NCI-H2227 (cell line): ENCODE measurements at regions not wholly inside any gene's neighbourhood (a gene's known extent, or its start where the extent isn't known, plus 50 kb on each side); places are given as distances from the start of the nearest gene placed in this dataset.

ENCODE experiments used
- DNase-seq: peaks from one replicate; lab custom pipeline; 2025; ENCODE audit not compliant: unreplicated experiment; lab: John Stamatoyannopoulos, UW

DNA sequence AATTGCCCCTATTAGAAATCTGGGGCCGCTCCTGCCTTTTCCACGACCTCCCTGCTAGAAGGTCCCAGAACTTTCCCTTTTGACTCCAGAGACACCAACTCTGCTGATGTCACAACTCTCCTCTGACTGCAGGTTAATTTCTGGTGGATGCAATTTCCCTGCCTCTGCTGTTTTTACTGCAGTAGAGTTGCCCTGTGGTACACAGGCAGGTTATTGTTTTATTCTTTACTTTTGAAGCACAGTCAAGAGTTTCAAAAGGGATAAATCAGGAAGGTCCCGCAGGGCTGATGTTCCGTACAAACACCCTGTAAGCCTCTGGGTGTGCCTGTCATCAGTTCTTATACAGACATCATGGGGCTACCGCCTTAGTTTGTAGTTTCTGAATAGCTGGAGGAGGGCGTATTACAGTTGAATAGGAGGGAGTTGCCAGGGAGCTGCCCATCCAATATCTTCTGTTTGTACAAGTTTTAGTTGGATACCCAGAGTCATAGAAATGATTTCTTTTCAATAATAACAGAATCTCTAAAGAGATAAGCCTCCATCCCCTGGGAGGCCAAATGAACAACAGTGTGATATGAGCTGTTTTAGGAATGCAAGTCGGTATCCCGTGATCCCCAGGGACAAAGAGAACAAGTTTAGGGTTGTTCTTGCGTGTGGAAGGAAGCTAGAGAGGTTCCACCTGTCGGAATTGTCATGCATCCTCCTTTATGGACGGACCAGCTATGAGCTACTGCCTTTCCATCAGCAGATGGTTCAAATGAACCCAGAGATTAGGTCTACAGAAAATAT is 108.4 kb upstream of the COPS8 start:
- DNase-seq = no peak

DNA sequence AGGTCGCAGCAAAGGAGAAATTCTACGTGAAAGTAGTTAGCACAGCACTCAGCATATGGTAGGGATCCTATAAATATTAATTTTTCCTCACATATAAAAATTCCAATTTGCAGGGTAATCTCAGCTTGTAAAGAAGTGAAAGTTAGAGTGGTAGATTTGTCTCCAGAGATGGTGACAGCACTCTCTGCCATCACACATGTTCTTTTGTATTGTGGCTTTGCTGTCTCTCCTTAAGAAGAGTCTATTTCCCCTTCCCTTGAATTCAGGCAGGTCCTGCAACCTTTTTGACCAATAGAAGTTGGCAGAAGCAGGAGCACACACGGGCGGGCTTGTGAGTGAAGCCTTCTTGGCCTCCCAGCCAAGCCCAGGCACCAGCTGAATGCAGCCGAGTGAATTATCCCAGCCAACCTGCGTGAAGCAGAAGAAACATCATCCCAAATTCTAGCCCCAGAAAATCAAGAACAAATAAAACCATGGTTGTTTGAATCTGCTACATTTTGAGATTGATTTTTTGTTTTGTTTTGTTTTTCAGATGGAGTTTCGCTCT is 107.8 kb upstream of the COPS8 start:
- DNase-seq = no peak

GRCh38 chr2:236979664-236980063 is 106.0 kb upstream of the COPS8 start:
- DNase-seq = no peak

DNA sequence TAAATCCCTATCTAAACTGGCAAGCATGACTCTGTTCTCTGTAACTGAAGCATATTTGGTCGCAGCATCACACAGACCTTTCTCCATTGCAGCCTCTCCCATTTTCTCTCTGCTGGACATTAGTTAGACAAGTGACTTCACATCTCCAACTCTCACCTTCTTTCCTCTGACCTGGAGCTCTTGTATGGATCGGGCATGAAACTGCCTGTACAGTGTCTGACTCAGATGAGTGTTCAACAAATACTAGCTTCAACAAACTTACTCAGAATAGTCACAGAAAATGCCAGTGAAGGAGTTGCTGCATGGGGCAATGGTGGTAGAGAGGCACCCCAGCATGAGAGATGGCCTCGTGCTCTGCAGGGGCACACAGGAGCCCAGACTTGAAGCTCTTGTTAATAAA is 104.7 kb upstream of the COPS8 start:
- DNase-seq = no peak

GRCh38 chr2:236981701-236982485 is 103.8 kb upstream of the COPS8 start:
- DNase-seq = no peak

- DNase-seq = no peak
These were observed 102.8 kb upstream of the COPS8 start for GRCh38 chr2:236982693-236983455.

GRCh38 chr2:236984046-236984445 is 101.6 kb upstream of the COPS8 start:
- DNase-seq = no peak

DNA sequence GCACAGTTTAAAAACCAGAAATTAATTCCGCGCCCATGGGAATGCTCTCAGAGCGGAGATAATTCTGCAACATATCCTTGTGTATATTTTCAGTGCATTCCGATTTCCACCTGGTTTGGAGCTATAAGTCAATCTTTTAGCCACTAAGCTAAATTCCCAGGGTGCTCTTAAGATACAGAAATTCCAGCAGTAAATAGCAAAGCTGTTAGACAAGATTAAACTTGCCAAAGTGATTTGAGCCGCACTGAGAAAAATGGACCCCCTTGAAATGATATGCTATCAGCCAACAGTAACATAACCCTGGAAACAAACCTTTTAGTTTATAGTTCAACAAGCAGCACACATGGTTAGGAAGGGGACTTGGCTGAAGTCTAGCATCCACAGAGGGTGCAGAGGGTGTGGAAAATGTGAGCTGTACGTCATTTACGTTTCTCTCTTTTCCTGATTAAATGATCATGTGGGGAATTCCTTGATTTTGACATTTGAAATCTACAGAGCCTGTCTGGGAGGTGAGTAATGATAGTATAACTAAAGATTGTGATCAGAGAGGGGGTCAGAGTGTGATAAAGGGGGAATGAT is 99.8 kb upstream of the COPS8 start:
- DNase-seq = no peak

- DNase-seq = no peak
These were observed 99.0 kb upstream of the COPS8 start for GRCh38 chr2:236986524-236987330.

DNA sequence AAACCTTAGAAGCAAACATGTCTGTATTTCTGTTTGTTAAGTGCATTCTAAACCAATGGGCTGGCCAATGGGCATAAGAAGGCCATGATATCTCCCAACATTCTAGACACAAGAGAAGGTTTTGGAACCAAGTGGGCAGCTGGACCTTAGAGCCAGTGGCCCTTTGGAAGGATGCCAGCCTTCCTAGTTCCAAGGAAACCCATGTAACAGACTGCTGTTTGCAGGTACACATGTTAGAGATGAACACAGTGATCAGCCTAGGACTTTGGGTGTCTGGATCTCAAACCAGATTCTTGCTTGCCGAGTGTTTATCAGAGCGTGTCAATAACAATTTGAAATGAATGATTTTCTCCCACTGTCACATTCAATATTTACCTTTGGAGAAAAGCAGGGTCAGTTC is 97.5 kb upstream of the COPS8 start:
- DNase-seq = no peak

GRCh38 chr2:236988690-236989624 is 96.7 kb upstream of the COPS8 start:
- no peak for DNase-seq

DNA sequence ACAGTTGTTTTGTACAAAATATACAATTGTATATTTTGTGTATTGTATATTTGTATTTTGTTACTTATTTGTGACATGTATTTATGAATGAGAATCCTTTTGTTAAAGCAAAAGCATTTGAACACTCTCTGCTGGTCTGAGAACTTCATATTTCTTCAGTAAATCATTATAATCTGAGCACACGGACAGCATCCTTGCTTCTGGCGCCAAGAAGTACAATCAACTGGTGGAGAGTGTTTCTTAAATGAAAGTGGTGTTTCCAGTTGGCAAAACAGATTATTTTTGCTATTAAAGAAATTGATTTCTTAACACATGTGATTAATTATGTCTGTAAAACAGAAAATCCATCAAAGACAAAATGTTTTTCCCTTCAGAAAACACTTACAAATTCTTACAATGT is 95.1 kb upstream of the COPS8 start:
- no peak for DNase-seq

GRCh38 chr2:236991874-236992273 is 93.8 kb upstream of the COPS8 start:
- no peak for DNase-seq

DNA sequence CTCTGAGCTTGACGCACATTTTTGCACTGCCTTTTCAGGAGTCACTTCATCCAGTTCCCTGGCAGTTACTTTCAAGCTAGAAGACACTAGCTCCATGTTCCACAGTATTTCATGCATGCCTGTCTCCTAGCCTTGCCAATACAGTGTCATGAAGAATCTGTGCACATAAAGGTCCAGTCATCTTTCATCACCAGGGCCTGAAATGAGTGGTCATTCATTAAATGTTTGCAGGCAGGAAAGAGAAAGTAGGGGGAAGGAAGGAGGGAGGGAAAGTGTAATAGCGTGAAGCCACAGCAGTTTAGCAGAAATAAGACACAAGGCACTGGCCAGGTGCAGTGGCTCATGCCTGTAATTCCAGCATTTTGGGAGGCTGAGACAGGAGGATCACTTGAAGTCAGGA is 92.4 kb upstream of the COPS8 start:
- no peak for DNase-seq

- no peak for DNase-seq
These were observed 91.3 kb upstream of the COPS8 start for GRCh38 chr2:236994361-236994760.

DNA sequence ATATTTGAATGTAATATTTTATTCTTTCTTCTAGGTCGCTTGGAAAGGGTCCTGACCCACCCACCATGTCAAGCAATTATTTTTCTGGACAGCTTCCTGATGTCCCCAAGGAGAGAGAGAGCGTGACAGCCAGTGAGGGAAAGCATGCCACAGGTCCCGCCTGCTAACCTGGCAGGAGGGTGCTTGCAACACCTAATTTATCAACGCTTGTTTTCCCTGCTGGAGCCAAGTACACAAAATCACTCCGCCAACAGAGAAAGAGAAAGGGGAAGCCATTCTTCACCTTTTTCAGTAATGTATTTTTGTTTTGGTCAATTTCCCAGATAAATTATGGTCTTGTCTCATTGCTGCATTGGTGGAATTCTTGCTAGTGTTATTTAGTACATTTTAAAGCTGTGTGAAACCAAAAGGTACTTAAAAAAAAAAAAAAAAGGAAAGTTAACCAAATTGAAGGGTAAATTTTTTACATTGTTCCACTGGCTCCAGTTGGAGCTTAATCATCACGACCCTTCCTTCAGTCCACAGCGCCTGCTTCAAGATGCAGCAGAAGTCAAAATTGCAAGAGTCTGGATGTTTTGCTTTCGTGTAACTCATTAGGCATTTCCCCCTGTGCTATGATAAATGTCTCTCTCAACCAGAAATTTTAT is 88.5 kb upstream of the COPS8 start:
- peak; percentile 15 for DNase-seq

- no peak for DNase-seq
These were observed 87.5 kb upstream of the COPS8 start for GRCh38 chr2:236998236-236998635.

- no peak for DNase-seq
These were observed 86.9 kb upstream of the COPS8 start for GRCh38 chr2:236998758-236999157.

DNA sequence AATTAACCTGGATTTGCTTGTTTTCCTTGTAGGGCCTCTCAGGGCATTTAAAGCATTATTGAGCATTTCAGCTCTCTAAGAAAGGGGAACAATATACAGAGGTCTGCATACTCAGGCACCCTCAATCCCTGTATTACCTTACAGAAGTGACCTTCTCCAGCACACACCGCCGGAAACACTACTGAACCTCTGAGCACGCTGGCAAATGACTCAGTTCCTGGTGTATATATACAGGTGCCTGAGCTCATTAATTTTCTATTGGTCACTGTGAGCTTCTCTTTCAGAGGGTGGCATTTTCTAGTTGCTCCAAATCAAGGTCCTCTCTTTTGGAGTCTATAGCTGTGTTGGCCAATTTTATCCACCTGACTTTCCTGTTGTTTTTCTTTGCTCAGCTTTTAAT is 85.2 kb upstream of the COPS8 start:
- DNase-seq = no peak
